ENCODE measurements at regions not wholly inside any gene's neighbourhood (a gene's known extent, or its start where the extent isn't known, plus 50 kb on each side); places are given as distances from the start of the nearest gene placed in this dataset.

DNA sequence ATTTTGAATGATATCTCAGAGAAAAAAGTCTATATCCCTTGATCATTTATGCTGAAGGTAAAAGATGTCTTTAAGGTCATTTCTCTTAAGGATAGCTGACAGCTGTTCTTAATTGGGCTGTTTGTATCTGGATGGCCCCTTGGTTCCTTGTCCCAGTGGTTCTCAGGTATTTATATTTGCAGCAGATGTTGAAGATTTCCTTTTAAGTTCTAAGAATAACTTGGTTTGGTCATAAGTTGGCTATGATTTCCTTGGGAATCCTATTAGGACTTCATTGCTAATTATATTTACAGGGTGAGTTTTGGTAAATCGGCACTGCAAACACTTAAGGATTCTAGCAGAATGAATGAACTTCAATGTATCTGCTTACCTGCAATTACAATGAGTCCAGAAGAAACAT lies 460.4 kb upstream of the SGO1 start:
- TF ChIP-seq POLR2A (IDR thresholded peaks at IDR 0.05) = no peak
- TF ChIP-seq, protein P1, sequence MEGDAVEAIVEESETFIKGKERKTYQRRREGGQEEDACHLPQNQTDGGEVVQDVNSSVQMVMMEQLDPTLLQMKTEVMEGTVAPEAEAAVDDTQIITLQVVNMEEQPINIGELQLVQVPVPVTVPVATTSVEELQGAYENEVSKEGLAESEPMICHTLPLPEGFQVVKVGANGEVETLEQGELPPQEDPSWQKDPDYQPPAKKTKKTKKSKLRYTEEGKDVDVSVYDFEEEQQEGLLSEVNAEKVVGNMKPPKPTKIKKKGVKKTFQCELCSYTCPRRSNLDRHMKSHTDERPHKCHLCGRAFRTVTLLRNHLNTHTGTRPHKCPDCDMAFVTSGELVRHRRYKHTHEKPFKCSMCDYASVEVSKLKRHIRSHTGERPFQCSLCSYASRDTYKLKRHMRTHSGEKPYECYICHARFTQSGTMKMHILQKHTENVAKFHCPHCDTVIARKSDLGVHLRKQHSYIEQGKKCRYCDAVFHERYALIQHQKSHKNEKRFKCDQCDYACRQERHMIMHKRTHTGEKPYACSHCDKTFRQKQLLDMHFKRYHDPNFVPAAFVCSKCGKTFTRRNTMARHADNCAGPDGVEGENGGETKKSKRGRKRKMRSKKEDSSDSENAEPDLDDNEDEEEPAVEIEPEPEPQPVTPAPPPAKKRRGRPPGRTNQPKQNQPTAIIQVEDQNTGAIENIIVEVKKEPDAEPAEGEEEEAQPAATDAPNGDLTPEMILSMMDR (IDR thresholded peaks at IDR 0.05) = no peak

All from Peyer's patch (tissue), 4 donors.